ENCODE measurements at regions not wholly inside any gene's neighbourhood (a gene's known extent, or its start where the extent isn't known, plus 50 kb on each side); places are given as distances from the start of the nearest gene placed in this dataset.

DNA sequence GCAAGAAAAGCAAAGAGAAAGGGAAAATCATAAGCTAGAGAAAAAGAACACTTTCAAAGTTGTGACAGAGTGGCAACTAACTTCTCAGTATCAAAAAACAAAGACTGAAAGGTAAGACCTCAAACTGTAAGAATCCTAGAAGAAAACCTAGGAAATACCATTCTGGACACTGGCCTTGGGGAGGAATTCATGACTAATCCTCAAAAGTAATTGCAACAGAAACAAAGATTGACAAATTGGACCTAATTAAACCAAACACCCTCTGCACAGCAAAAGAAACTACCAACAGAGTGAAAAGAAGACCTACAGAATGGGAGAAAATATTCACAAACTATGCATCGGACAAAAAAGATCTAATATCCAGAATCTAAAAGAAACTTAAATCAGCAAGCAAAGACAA lies 79.1 kb downstream of the FEM1C start:
- TF ChIP-seq POLR2A (IDR thresholded peaks at IDR 0.05; ENCODE audit: low read depth, low read length) (no peak), POLR2AphosphoS5 (IDR thresholded peaks at IDR 0.05; ENCODE audit: low read depth, low read length) (no peak), TAF1 (IDR thresholded peaks at IDR 0.05; ENCODE audit: low read depth, low read length) (no peak)
